Right lobe of liver (tissue), 4 donors: ENCODE measurements at regions not wholly inside any gene's neighbourhood (a gene's known extent, or its start where the extent isn't known, plus 50 kb on each side); places are given as distances from the start of the nearest gene placed in this dataset.

ENCODE experiments used
- CTCF ChIP-seq, 4 donors: fragments of 200-600 bp in 3 of 4; fragments of 450-650 bp in 1 of 4; IDR thresholded peaks; one replicate each; pipeline versions ENCODE4 v1.5.1 to v1.8.0; 2016 to 2022; ENCODE audit warnings: antibody characterized with exemption in 4 of 4, mild to moderate bottlenecking in 2 of 4
- POLR2A ChIP-seq: fragments of 450-650 bp; IDR thresholded peaks from one replicate; pipeline ENCODE4 v1.6.1; 2017; ENCODE audit warnings: antibody characterized with exemption, mild to moderate bottlenecking
- donor health status: DM: no; HTN: no; CAD: no.
- donor health status: DM: no; HTN: no; CAD: no.
- donor health status: DM: no; HTN: yes; CAD: no.

GRCh38 chr2:79272616-79273015 is 113.1 kb upstream of the REG3A start:
- TF ChIP-seq CTCF (IDR thresholded peaks at IDR 0.05) (no peak), POLR2A (no peak)
